HT-29 (cell line): ENCODE measurements at regions not wholly inside any gene's neighbourhood (a gene's known extent, or its start where the extent isn't known, plus 50 kb on each side); places are given as distances from the start of the nearest gene placed in this dataset. TPM values are rescaled to one million over a fixed set of nuclear protein-coding genes. Genes with fewer than 3 reads are reported as not detected.

Source experiments
- small RNA-seq: library from RNA; depleted of rRNA; stranded (forward); fragments of <200 nt; gene quantifications from one replicate; pipeline ENCODE3, GENCODE V24; 2014

Small RNAs in the stretch of these regions (small RNA-seq; reads per million reads assigned to genes)
- not detected for gene AC034244.1
